Limb (tissue), 2 donors: ENCODE measurements at regions not wholly inside any gene's neighbourhood (a gene's known extent, or its start where the extent isn't known, plus 50 kb on each side); places are given as distances from the start of the nearest gene placed in this dataset.
A peak's percentile ranks its signal among the peaks of the same experiment; 100 is the strongest.
"Not testable (repeated sequence)": the region's sequence is repeated elsewhere in the genome, so short reads cannot be mapped to it uniquely, and the experiment has no call there.

Source experiments
- DNase-seq, 2 donors: peaks; one replicate each; pipeline ENCODE4 v3.0.0-alpha.2; 2016; ENCODE audit errors: extremely low spot score in 2 of 2

DNA sequence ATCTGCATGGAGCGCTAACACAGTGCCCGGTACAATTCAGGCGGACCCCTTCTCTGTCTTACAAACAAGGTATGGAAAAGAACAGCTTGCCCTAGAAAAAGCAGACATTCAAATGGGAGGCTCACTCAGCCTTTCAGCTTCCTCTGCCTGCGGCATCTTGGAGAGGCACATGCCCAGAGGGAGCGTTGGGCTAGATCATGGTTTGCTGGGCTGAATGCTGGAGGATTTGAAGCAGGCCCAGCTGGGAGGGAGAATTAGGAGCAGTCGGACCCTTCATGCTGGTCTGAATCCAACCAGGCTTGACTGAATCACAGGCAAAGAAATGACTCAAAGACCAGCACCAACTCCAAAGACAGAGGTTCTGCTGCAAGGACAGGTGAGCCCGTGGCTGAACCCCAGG lies 286.7 kb upstream of the FRG1 start:
- DNase-seq, result not testable (repeated sequence)

DNA sequence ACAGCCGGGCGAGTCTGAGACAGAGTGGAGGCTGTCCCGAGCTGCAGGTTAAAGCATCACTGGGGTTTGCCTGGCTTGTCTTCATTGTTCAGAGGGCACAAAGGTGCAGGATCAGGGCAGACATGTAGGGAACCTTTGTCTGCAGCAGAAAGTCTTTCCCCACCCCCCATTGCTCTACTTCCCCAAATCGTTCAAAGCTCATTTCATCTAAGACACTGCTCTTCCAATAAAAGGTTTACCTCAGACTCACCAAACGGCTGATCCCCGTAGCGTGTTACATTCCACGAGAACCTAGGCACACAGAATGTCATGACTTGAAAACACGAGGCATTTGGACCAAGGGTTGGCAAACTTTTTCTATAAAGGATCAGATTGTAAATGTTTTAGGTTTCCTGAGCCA lies 286.3 kb upstream of the FRG1 start:
- not testable (repeated sequence) for DNase-seq

DNA sequence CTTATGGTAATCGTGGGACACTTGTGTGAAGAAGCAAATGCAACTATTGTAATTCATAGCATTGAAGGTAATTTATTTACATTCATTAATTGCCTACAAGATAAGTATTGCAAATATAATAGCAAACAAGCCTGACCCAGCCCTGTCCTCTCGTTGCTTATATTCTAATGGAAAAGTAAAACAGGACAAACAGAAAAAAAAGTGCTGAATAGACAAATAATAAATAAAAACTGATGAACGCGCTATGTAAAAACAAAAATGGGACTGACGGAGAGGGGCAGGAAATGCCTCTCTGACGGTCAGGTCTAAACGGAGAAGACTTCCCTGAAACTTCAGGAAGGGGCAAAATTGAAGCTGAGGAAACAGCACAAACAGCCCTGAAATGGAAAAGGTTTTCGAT lies 284.9 kb upstream of the FRG1 start:
- DNase-seq, result not testable (repeated sequence)

DNA sequence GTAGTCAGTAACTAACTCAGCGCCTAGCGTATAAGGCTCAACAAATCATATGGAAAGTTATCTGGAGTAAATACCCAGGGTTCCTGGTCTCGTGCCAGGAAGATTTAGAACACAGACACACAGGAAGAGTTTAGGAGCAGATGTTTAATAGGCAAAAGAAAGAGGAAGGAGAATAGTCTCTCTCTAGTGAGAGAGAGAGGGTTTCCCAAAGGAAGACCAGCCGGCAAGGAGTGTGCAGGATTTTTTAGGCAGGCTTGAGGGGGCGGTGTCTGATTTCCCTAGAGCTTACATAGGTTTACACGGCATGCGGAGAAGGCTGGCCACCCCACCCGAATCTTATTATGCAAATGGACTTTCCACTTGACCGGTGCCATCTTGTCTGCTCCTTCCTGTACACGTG lies 284.0 kb upstream of the FRG1 start:
- peak in 1 of 2 donors; percentile 43 for DNase-seq

DNA sequence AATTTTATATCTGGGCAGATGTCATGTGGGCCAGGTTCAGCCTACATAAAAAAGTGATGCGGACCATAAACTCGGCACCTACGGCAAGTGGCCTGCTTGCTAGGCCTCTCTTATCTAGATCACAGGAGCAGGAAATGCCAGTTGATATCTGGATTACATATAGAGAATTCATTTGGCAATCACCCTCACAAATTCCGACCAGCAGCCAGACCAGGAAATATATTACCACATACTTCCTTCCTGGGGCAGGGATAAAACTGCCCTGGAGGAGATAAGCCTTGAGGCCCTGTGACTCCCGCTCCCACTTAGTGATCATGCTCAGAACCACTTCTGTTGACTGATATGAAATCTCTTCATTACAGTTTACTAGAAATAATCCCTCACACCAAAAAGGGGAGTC lies 282.4 kb upstream of the FRG1 start:
- DNase-seq, result not testable (repeated sequence)

DNA sequence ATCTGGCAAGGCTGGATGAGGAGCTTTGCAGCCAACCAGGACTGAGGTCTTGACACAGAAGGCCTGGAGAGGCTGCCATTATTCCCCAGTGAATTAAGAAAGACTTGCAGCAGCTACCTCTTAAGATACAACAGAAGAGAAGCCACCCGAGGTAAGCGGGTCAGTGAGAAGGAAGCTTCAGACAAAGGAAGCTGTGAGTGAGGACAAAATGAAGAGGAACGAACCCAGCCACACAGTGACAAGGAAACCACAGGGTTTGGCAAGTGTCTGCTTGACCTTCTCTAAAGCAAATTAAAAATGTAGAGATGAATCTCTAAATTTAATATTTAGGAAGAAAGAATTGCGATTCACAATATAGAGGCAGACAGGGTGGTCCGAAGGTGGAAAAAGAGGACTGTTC lies 281.8 kb upstream of the FRG1 start:
- not testable (repeated sequence) for DNase-seq

DNA sequence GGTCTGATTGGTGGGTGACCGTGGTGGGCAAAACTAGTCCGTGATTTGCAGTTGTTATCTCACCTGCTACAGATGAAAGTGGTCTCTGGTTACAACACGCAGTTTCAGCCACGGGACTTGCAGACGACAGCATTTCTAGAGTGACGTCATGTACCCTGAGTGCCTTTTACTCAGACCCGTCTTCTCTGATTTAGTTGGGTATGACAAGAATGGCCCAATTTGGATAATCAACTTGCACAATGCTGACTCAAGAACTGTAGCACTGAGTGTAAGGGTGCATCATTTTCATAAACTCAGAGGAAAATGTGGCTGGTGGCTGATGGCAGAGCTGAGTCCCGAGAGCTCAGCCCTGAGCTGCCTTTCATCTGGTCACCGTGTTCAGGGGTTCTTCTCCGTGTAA lies 281.4 kb upstream of the FRG1 start:
- no peak for DNase-seq

DNA sequence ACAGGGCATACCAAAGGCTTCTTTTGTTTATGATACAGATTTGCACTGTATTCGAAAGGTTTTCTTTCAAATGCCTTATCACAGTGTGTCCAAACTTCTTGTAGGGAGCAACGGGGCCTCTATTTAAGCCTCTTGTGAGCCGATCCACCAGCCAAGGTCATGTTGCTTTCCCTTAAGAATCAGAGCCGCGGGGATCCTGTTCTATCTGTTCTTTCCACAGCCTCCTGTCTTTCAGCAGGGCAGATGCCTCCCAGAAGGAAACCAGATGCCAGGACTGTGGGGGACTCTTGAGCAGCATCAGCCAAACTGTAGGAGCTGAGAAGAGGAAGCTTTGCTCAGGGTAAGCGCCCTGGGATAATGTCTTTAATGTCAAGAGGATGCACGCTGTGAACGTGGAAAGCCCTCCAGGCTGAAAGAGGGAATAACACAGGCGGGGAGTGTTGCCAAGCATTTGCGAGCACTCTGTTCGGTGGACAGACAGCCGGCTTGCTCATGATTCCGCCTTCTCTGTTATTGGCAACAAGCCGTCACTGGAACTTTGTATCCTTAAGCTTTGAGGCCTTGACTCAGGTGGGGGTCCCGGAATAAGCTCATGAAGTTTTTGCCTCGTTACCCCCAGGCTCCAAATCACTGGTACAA lies 279.8 kb upstream of the FRG1 start:
- DNase-seq, result no peak

DNA sequence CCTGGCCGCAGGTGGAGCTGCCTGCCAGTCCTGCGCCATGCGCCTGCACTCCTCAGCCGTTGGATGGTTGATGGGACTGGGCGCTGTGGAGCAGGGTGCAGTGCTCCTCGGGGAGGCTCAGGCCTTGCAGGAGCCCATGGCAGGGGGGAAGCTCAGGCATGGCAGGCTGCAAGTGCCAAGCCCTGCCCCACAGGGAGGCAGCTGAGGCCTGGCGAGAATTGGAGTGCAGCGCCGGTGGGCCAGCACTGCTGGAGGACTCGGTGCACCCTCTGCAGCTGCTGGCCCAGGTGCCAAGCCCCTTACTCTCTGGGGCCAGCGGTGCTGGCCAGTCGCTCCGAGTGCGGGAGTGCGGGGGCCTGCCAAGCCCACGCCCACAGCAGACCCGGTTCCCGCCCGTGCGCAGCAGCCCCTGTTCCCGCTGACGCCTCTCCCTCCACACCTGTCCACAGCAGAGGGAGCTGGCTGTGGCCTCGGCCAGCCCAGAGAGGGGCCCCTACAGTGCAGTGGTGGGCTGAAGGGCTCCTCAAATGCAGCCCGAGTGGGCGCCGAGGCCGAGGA lies 275.9 kb upstream of the FRG1 start:
- no peak for DNase-seq

DNA sequence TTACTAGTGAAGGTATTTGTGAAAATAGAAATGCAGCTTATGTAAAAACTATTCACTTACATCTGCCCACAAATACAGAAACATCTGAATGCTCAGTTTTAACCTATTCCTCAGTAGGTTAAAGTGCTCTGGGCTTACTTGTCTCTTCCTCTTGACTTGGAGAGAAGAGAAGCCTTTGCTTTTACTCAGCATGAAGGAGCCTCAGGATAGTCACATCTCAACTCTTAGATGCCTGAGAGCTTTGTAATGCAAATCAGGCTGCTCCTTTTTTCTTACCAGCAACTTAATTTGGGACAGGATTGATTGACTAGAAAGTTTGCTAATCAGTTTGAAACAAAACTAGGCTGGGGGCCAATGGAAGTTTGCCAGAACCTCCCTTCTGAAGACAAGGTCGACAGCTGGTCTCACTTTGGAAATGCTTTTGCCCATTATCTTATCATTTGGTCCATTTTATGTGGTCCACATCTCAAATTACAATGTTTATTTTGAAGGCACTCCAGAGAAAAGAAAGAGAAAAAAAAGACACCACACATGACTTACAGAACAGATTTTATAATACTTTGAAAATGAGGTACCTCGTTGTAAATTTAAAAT lies 274.9 kb upstream of the FRG1 start:
- DNase-seq, result not testable (repeated sequence)

DNA sequence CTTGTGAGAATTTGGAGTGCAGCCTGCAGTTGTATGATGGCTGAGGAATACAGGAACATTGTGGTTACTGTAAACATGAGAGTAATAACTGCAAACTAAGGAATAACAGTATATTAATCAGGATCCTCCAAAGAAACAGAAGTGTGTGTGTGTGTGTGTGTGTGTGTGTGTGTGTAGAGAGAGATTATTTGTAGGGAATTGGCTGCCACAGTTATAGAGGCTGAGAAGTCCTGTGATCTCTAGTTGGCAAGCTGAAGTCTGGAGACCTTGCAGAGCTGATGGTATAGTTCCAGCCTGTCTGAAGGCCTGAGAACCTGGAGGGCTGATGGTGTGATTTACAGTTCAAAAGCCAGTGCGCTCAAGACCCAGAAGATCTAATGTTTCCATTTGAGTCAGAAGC lies 273.3 kb upstream of the FRG1 start:
- not testable (repeated sequence) for DNase-seq

DNA sequence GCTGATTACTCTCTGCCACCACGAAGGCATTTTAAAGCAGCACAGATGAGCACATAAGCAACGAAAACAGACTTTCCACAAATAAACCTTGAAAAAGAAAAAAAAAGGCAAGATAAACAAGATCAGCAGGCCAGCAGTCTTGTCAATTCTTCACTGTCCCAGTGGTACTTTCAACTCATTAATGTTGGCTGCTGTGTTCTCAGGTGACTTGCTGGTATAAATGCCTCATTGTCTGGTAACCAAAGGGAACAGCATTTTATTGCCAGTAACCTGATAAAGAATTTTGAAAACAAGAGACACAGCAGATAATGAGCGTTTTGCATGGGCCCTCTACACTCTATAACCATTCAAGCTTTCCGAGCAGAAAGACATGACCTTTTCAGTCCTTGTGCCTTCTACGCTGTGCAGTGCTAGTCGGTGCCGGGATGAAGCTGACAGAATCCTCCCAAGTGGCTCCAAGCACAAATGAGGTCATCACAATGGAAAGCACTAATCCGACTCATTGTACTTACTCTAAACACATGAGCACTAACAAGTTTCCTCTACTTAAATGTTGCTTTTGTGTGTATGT lies 242.9 kb upstream of the FRG1 start:
- not testable (repeated sequence) for DNase-seq

DNA sequence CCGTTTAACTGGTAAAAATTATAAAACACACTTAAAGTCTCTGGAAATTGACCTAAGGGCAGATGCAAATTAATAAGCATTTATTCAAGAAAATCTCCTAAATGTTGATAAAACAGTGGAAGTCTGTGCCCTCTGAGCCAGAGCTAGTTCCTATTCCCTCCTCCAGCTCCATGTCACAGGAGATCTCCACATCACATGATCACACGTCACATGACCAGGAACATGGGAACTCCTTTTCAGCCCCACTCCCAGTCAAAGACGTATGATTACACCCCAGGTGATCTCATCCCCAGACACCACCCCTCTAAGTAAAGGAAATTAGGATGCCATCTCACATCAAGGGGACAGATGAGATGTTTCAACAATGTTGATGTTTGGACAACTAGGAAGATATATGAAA lies 237.7 kb upstream of the FRG1 start:
- DNase-seq, result not testable (repeated sequence)

DNA sequence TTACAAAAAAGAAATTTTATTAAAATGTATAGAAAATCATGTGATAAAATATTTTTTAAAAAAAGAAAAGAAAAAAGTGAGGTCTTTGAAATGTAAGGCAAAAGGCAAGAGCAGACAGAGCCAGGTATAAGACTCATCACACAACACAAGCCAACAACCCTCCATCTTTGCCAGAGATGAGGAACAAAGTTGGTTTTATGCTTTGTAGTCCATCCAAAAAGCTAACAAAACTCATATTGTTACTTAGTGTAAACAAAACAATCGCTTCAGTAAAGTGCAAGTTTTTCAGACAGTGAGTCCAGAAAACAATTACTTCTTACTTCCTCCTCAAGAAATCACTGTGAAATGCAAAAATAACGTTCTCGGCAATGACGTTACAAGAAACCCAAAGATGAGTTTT lies 233.9 kb upstream of the FRG1 start:
- not testable (repeated sequence) for DNase-seq

DNA sequence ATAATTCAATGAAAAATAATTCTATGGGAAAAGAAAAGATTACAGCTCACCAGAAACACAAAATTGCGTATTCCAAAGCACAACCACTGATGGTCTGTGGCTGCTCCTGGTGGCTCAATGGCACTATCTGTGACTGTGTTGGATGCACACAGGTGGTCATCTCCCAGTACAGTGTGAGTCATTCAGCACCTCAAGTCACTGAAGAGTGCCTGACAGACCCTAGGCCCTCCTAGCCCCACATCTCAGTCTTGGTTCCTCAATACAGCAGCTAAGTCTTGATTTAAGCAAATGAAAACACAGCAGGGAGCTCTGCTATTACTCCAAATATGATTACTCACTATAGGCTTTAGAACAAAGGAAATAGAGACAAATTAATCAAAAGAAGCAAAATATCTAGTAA lies 233.4 kb upstream of the FRG1 start:
- not testable (repeated sequence) for DNase-seq

DNA sequence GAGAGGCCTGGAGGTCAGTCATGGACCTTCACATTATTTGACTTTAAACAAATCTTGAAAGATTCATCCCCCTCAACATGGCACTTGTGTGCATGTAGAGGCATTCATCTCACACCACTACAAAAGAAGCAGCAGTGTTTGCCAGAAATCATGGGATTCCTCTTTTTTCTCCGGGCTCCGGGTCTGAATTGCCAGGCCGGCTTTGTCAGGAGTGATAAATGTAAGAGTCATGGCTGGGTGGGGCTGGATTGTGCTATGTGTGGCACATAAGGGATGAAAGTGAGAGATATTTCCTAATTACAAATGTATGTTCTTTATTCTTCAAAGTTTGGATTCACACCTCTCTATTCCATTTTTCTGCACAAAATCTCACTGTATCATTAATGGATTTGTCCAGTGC lies 228.7 kb upstream of the FRG1 start:
- DNase-seq, result not testable (repeated sequence)

DNA sequence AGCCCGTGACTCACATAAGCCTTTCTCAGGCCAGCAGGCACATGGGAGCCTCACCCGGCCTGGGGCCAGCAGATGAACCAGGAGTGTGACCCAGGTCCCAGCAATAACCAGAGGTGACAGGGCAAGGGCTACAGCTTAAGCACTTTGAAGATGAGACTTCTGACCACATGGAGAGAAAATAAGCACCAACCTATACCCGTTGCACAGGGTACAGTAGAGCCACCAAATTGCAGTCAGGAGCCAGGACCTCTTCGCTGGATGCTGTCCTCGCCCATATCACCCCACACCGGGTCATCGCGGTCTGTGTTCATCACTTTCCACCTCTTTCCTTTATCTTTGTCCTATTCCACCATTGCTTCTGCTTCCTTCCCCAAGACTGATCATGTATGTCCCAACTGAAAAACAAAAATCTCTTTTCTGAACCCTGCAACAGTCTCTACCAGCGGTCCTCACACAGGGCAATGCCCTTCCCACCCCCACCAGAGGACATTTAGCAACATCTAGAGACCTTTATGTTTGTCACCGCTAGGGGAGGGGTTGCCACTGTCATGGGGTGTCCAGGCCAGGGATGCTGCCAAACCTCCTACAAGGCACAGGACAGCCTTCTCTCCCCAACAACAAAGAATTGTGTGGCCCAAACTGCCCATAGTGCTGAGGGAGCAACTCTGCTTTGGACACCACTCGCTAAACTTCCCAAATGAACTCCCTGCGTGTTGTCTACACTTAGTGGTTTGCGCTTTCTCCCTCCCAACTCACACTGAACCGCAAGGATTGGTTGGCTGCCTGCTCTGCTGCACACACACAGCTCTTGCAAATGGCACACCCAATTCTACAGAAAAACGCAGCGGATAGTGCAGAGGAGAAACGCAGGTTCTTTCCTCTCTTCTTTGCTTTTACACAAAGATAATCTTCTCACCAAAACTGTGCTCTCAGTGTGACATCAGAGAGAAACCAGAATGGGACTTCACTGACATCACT lies 219.4 kb upstream of the FRG1 start:
- DNase-seq, result not testable (repeated sequence)

DNA sequence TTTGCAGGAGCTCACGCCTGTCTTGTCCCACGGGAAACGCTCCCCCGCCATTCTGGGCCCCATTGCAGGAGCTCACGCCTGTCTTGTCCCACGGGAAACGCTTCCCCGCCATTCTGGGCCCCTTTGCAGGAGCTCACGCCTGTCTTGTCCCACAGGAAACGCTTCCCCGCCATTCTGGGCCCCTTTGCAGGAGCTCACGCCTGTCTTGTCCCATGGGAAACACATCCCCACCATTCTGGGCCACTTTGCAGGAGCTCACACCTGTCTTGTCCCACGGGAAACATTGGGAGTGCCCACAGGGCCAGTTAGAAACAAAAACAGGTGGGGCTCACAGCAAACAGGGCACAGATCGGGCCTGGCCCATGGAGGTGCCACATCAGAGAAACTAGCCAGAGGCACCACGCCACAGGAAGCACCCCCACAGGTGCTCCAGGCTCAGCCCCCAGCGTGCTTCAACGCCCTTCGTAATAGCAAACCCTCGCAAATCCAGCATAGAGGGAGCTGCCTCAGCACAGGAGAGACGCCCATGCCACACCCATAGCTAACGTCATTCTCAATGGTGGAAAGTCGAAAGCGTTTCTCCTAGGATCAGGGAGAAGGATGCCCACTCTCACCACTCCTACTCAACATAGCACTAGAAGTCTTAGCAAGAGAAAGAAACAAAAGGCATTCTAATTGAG lies 218.2 kb upstream of the FRG1 start:
- DNase-seq, result not testable (repeated sequence)

DNA sequence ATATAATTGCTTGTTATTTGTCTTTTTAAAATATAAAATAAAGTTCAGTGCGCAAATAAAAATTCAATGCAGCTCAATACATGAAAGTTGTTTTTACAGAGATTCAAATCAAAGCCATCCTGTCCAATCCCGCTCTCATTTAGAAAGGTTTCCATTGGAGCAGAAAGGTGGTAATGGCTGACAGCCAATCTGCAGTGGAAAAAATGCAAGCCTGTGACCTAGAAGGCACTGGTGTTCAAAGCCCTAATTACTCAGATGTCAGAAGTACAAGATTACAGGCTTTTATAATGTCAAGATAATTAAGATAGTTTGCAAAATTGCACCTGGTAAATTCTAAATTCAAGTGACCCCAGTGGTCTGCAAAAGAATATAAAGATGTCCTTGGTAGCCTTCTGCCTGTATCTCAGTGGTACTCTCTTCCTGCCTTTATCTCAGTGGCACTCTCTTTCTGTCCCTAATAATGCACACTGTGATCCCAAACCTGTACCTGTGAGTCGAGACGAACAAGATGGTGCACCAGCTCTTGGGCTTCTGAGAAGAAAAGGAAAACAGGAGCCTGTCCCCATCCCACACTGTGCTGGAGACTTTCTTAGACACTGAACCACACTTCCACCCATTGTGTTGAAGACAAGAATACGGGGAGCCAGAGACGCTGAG lies 212.6 kb upstream of the FRG1 start:
- not testable (repeated sequence) for DNase-seq

DNA sequence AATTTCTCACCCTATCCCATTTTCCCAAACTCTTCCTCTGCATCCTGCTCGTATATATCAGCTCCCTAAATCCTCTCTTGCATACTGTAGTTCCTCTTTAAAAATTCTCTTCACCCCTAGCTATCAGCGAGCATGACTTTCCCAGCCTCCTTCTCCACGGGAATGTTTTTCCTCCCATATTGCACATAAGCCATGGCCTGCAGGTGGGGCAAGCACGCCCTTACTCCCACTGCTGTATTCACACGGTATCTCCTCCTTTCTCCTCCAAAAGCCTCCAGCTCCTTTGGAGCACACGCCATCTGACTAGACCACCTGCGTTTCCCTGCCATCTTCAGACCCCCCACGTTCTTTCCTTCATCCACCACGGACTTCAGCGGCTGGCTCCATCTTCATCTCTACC lies 208.7 kb upstream of the FRG1 start:
- DNase-seq, result not testable (repeated sequence)
